ENCODE measurements at regions not wholly inside any gene's neighbourhood (a gene's known extent, or its start where the extent isn't known, plus 50 kb on each side); places are given as distances from the start of the nearest gene placed in this dataset.
"Not testable (repeated sequence)": the region's sequence is repeated elsewhere in the genome, so short reads cannot be mapped to it uniquely, and the experiment has no call there.

GRCh38 chr1:105565006-105565405 is 1491.5 kb upstream of the PRMT6 start:
- H3K27me3 Mint-ChIP-seq (ENCODE audit: low read depth): no peaks in the 10 kb centered on the region
- TF ChIP-seq, protein P1, sequence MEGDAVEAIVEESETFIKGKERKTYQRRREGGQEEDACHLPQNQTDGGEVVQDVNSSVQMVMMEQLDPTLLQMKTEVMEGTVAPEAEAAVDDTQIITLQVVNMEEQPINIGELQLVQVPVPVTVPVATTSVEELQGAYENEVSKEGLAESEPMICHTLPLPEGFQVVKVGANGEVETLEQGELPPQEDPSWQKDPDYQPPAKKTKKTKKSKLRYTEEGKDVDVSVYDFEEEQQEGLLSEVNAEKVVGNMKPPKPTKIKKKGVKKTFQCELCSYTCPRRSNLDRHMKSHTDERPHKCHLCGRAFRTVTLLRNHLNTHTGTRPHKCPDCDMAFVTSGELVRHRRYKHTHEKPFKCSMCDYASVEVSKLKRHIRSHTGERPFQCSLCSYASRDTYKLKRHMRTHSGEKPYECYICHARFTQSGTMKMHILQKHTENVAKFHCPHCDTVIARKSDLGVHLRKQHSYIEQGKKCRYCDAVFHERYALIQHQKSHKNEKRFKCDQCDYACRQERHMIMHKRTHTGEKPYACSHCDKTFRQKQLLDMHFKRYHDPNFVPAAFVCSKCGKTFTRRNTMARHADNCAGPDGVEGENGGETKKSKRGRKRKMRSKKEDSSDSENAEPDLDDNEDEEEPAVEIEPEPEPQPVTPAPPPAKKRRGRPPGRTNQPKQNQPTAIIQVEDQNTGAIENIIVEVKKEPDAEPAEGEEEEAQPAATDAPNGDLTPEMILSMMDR (IDR thresholded peaks at IDR 0.05; ENCODE audit: unreplicated experiment in 3 of 3): no peak
- no peak overlapping the region for H3K27ac Mint-ChIP-seq
- no peaks in the 10 kb centered on the region for H3K9me3 Mint-ChIP-seq
- no peaks in the 10 kb centered on the region for H3K36me3 Mint-ChIP-seq (ENCODE audit: low read depth)
- H3K4me3 Mint-ChIP-seq: no peak overlapping the region
- H3K4me1 Mint-ChIP-seq: no peaks in the 10 kb centered on the region

DNA sequence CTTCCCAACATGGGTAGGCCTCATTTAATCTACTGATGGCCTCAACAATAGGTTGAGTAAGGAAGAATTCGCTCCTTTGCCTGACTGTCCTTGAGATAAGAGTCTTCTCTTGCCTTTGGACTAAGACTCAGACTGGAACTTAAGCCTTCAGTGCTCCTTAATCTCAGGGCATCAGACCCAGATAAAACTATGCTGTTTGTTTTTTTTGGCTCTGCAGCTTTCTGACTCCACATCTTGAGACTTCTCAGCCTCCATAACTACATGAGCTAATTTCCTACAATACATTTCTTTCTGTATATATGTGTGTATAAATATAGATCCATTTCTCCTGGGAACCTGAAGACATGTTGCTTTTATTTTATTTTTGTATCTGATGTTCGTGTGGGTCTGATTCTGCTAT is 1470.7 kb upstream of the PRMT6 start:
- Mint-ChIP-seq H3K27ac (no peak overlapping the region), H3K27me3 (ENCODE audit: low read depth) (no peaks in the 10 kb centered on the region), H3K36me3 (ENCODE audit: low read depth) (no peaks in the 10 kb centered on the region), H3K4me1 (no peaks in the 10 kb centered on the region), H3K9me3 (no peaks in the 10 kb centered on the region), H3K4me3 (no peak overlapping the region)
- TF ChIP-seq, protein P1 (IDR thresholded peaks at IDR 0.05; ENCODE audit: unreplicated experiment in 3 of 3): no peak

DNA sequence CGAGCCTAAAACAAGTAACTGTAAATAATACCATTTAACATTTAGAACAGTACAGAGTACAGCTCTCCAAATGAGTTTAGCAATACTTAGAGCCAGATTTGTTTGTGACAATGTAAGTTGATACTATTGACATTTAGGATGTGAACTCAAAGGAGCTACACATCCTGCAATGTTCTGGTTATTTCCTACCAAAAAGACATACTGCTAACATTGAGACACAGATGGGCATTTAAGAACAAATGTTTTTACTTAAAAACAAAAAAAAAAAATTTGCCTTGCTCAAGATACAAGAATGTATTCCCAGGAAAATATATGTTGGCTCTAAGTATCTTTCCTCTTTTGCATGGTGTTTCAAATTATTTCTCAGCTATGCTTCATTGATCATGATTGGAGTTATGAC is 1464.8 kb upstream of the PRMT6 start:
- H3K4me1 Mint-ChIP-seq: no peaks in the 10 kb centered on the region
- no peaks in the 10 kb centered on the region for H3K27me3 Mint-ChIP-seq (ENCODE audit: low read depth)
- TF ChIP-seq, protein P1 (IDR thresholded peaks at IDR 0.05; ENCODE audit: unreplicated experiment in 3 of 3): no peak
- H3K36me3 Mint-ChIP-seq (ENCODE audit: low read depth): no peaks in the 10 kb centered on the region
- H3K4me3 Mint-ChIP-seq: no peak overlapping the region
- peaks cover 5% of the 10 kb centered on the region for H3K9me3 Mint-ChIP-seq
- no peak overlapping the region for H3K27ac Mint-ChIP-seq

DNA sequence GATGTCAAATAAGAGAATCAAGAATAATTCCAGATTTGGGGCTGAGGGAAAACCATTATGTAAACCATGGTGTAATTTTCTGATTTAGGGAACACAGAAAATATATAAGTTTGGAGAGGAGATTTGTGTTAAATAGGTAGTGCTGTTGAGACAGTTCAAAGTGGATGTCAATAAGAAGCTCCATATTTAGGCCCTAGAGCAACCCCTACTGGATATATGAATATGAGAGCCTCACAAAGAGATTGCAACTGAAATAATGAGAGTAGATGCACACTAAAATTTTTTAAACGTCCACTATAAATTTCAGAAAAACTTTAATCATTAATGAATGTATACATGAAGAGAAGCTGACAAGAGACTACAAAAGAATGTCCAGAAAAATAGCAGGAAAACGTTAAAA is 1447.8 kb upstream of the PRMT6 start:
- Mint-ChIP-seq H3K9me3 (no peaks in the 10 kb centered on the region), H3K4me3 (no peak overlapping the region), H3K27ac (no peak overlapping the region), H3K4me1 (no peaks in the 10 kb centered on the region), H3K27me3 (ENCODE audit: low read depth) (no peaks in the 10 kb centered on the region), H3K36me3 (ENCODE audit: low read depth) (no peaks in the 10 kb centered on the region)
- TF ChIP-seq, protein P1 (IDR thresholded peaks at IDR 0.05; ENCODE audit: unreplicated experiment in 3 of 3): peak in 1 of 3 experiments; percentile 9

GRCh38 chr1:105626276-105626987 is 1430.0 kb upstream of the PRMT6 start:
- TF ChIP-seq, protein P1 (IDR thresholded peaks at IDR 0.05; ENCODE audit: unreplicated experiment in 3 of 3): no peak
- no peaks in the 10 kb centered on the region for H3K27me3 Mint-ChIP-seq (ENCODE audit: low read depth)
- H3K4me1 Mint-ChIP-seq: no peaks in the 10 kb centered on the region
- no peak overlapping the region for H3K27ac Mint-ChIP-seq
- H3K9me3 Mint-ChIP-seq: peaks cover 4% of the 10 kb centered on the region
- H3K4me3 Mint-ChIP-seq: no peak overlapping the region
- peaks cover 4% of the 10 kb centered on the region for H3K36me3 Mint-ChIP-seq (ENCODE audit: low read depth)

GRCh38 chr1:105631153-105631744 is 1425.2 kb upstream of the PRMT6 start:
- H3K4me3 Mint-ChIP-seq; H3K27me3 Mint-ChIP-seq (ENCODE audit: low read depth); H3K36me3 Mint-ChIP-seq (ENCODE audit: low read depth); H3K9me3 Mint-ChIP-seq: not testable (repeated sequence)
- peaks cover 16% of the 10 kb centered on the region for H3K4me1 Mint-ChIP-seq
- peak overlapping the region in 2 of 3 experiments; percentile 59 to 74 for H3K27ac Mint-ChIP-seq
